ENCODE measurements at regions not wholly inside any gene's neighbourhood (a gene's known extent, or its start where the extent isn't known, plus 50 kb on each side); places are given as distances from the start of the nearest gene placed in this dataset.

GRCh38 chr2:81334046-81334445, 1029.5 kb upstream of the LRRTM1 start:
- intact Hi-C loops (cut with micrococcal nuclease; ENCODE audit: unreplicated experiment) (no loop called here), in situ Hi-C loops (cut with MboI) (no loop called here)
- Histone ChIP-seq H4K20me1 (ENCODE audit: control insufficient read depth, insufficient read depth) (no peaks in the 10 kb centered on the region), H3K9me3 (replicated peaks; ENCODE audit: control insufficient read depth, insufficient read depth, low read length) (no peaks in the 10 kb centered on the region), H3K27me3 (replicated peaks in 1 of 2; ENCODE audit: control insufficient read depth in 2 of 2, insufficient read depth in 2 of 2, low read length in 1 of 2) (no peaks in the 10 kb centered on the region), H3K4me3 (no peak overlapping the region), H3K27ac (ENCODE audit: control insufficient read depth, insufficient read depth) (no peak overlapping the region), H3K9ac (ENCODE audit: control insufficient read depth, insufficient read depth, low read length) (no peak overlapping the region), H2AFZ (ENCODE audit: control insufficient read depth, low read depth, low read length) (no peak overlapping the region), H3K4me2 (ENCODE audit: control insufficient read depth, insufficient read depth) (no peak overlapping the region), H3K4me1 (ENCODE audit: control insufficient read depth, insufficient read depth, low read length) (no peaks in the 10 kb centered on the region), H3K79me2 (ENCODE audit: control insufficient read depth, insufficient read depth, low read length) (no peaks in the 10 kb centered on the region), H3K36me3 (ENCODE audit: control insufficient read depth in 2 of 2, insufficient read depth in 2 of 2, low read length in 1 of 2) (no peaks in the 10 kb centered on the region)
- POLR2A ChIA-PET, result no interaction called here
- FAIRE-seq (no peak), DNase-seq (ENCODE audit: low read depth, low spot score) (no peak), ATAC-seq (no peak)
- TF ChIP-seq TCF3 (IDR thresholded peaks at IDR 0.05; ENCODE audit: borderline replicate concordance, insufficient read depth, low read depth, low read length), result no peak
- no peak for TF ChIP-seq TARDBP (IDR thresholded peaks at IDR 0.05; ENCODE audit: borderline replicate concordance)
- TF ChIP-seq CHD4 (IDR thresholded peaks at IDR 0.05), result no peak
- TF ChIP-seq CUX1 (IDR thresholded peaks at IDR 0.05; ENCODE audit: insufficient replicate concordance, low read depth, low read length), result no peak
- no peak for TF ChIP-seq KAT2A (conservative IDR thresholded peaks at IDR 0.05; ENCODE audit: control insufficient read depth, low read depth, low read length)
- TF ChIP-seq JUNB (IDR thresholded peaks at IDR 0.05), result no peak
- no peak for TF ChIP-seq SMARCA5 (IDR thresholded peaks at IDR 0.05)
- TF ChIP-seq FOS (IDR thresholded peaks at IDR 0.05; ENCODE audit: borderline replicate concordance, extremely low read depth, insufficient read length), result no peak
- no peak for TF ChIP-seq RELB (IDR thresholded peaks at IDR 0.05; ENCODE audit: low read depth)
- no peak for TF ChIP-seq EZH2 (IDR thresholded peaks at IDR 0.05; ENCODE audit: borderline replicate concordance, control insufficient read depth, low read depth, low read length)
- TF ChIP-seq PAX5 (IDR thresholded peaks at IDR 0.05; ENCODE audit: borderline replicate concordance, low read depth, low read length), result no peak
- SMC1A ChIA-PET (ENCODE audit: uncharacterized antibody, unreplicated experiment), result interaction anchor here (0.7 to 1.0 kb wide), 2 partner anchors 12 to 1169 kb away, joined by 3 read pairs; no protein-coding TSS in a partner anchor
- WGBS (ENCODE audit: insufficient coverage, insufficient replicate concordance, low lambda C conversion rate, missing lambda C conversion rate), result 0% methylated on average over 2 of the region's 2 CpGs
- no TSS peak for BruUV-seq (replicated peaks)
- RAD21 ChIA-PET (ENCODE audit: unreplicated experiment), result no interaction called here
- CTCF ChIA-PET, result interaction anchor here (1.4 kb wide), 1 partner anchor 10 kb away, joined by 5 read pairs; no protein-coding TSS in a partner anchor
